IMR-90 (cell line): ENCODE measurements at regions not wholly inside any gene's neighbourhood (a gene's known extent, or its start where the extent isn't known, plus 50 kb on each side); places are given as distances from the start of the nearest gene placed in this dataset.
"Not testable (repeated sequence)": the region's sequence is repeated elsewhere in the genome, so short reads cannot be mapped to it uniquely, and the experiment has no call there.

Experiments
- ATAC-seq: fragments of 200-7000 bp; cut with Tn5 transposase; 2 replicates; pipeline ENCODE4 v1.9.1; 2020; ENCODE audit warnings: low read depth, mild to moderate bottlenecking, moderate library complexity
- BruUV-seq: library from RNA; stranded (reverse); fragments of 400-500 nt; replicated peaks from 2 replicates; lab custom pipeline; 2021; lab: Mats Ljungman, UMichigan
- CTCF ChIA-PET: fragments of 300-600 bp; formaldehyde crosslinking; extraction: SDS; loops from one replicate; lab custom pipeline; 2021; ENCODE audit warnings: antibody characterized with exemption; lab: Yijun Ruan, JAX
- POLR2A ChIA-PET: fragments of 300-600 bp; sonication (Branson Sonifier 250); formaldehyde crosslinking; loops from one replicate; lab custom pipeline; 2022; ENCODE audit warnings: antibody characterized with exemption; ENCODE audit not compliant: unreplicated experiment; lab: Charles Lee
- DNase-seq: peaks from one replicate; pipeline ENCODE4 v3.0.0; 2013
- H2AFZ ChIP-seq: replicated peaks from 2 replicates; pipeline ENCODE3; 2013; ENCODE audit warnings: low read length, mild to moderate bottlenecking; ENCODE audit not compliant: poor library complexity
- H2AK5ac ChIP-seq: 2 replicates; pipeline ENCODE4 v1.6.1; 2013; ENCODE audit warnings: low read depth, low read length, inconsistent platforms
- H2AK9ac ChIP-seq: replicated peaks from 2 replicates; pipeline ENCODE3; 2013; ENCODE audit warnings: mild to moderate bottlenecking, low read depth, low read length, moderate library complexity; ENCODE audit not compliant: poor library complexity
- H2BK120ac ChIP-seq: 2 replicates; pipeline ENCODE4 v1.6.1; 2013; ENCODE audit warnings: low read depth, low read length, inconsistent platforms
- H2BK15ac ChIP-seq: 3 replicates; pipeline ENCODE4 v1.6.1; 2013; ENCODE audit warnings: low read depth, low read length, inconsistent platforms
- H2BK20ac ChIP-seq: 2 replicates; pipeline ENCODE4 v1.6.1; 2013; ENCODE audit warnings: low read depth, mild to moderate bottlenecking, inconsistent platforms, low read length, moderate library complexity
- H2BK5ac ChIP-seq: 2 replicates; pipeline ENCODE4 v1.6.1; 2013; ENCODE audit warnings: mild to moderate bottlenecking, low read depth, low read length, inconsistent platforms; ENCODE audit not compliant: poor library complexity, severe bottlenecking
- H3K14ac ChIP-seq: replicated peaks from 2 replicates; pipeline ENCODE4 v1.6.1; 2013; ENCODE audit warnings: low read depth, low read length, inconsistent platforms
- H3K18ac ChIP-seq: 2 replicates; pipeline ENCODE4 v1.6.1; 2013; ENCODE audit warnings: low read depth, low read length, control low read depth
- H3K23ac ChIP-seq: 2 replicates; pipeline ENCODE4 v1.6.1; 2013; ENCODE audit warnings: low read depth, low read length, inconsistent platforms
- H3K27ac ChIP-seq: 2 replicates; pipeline ENCODE4 v1.5.1; 2013; ENCODE audit warnings: mild to moderate bottlenecking, control low read depth, low read length; ENCODE audit not compliant: insufficient read depth
- H3K27me3 ChIP-seq: 2 replicates; pipeline ENCODE4 v1.6.1; 2013; ENCODE audit warnings: low read length; ENCODE audit not compliant: control insufficient read depth, insufficient read depth
- H3K36me3 ChIP-seq: 2 replicates; pipeline ENCODE4 v1.6.1; 2013; ENCODE audit warnings: low read length, mixed read lengths; ENCODE audit not compliant: control insufficient read depth, insufficient read depth
- H3K4ac ChIP-seq: 2 replicates; pipeline ENCODE4 v1.6.1; 2013; ENCODE audit warnings: low read depth, low read length, inconsistent platforms
- H3K4me1 ChIP-seq: 2 replicates; pipeline ENCODE4 v1.6.1; 2013; ENCODE audit warnings: low read length, mixed read lengths; ENCODE audit not compliant: control insufficient read depth, insufficient read depth
- H3K4me2 ChIP-seq: 2 replicates; pipeline ENCODE4 v1.6.1; 2013; ENCODE audit warnings: low read depth, mild to moderate bottlenecking, control low read depth, low read length, moderate library complexity
- H3K4me3 ChIP-seq: 2 replicates; pipeline ENCODE4 v1.5.1; 2013; ENCODE audit warnings: low read depth, mild to moderate bottlenecking, control low read depth, low read length, moderate library complexity; ENCODE audit not compliant: insufficient read depth
- H3K56ac ChIP-seq: 2 replicates; pipeline ENCODE4 v1.6.1; 2013; ENCODE audit warnings: low read length, inconsistent platforms; ENCODE audit not compliant: insufficient read depth; ENCODE audit errors: extremely low read depth
- H3K79me1 ChIP-seq, 2 experiments: 2 replicates each; pipeline ENCODE4 v1.6.1; 2013; ENCODE audit warnings: low read length in 2 of 2, inconsistent platforms in 1 of 2, low read depth in 1 of 2
- H3K9ac ChIP-seq: 2 replicates; pipeline ENCODE4 v1.6.1; 2013; ENCODE audit warnings: low read depth, low read length, control low read depth
- H3K9me1 ChIP-seq: 2 replicates; pipeline ENCODE4 v1.6.1; 2013; ENCODE audit warnings: low read length, inconsistent platforms; ENCODE audit not compliant: insufficient read depth
- H3K9me3 ChIP-seq: 2 replicates; pipeline ENCODE4 v1.6.1; 2013; ENCODE audit warnings: low read length; ENCODE audit not compliant: control insufficient read depth, insufficient read depth
- H4K20me1 ChIP-seq: 2 replicates; pipeline ENCODE4 v1.6.1; 2013; ENCODE audit warnings: low read length, inconsistent platforms; ENCODE audit not compliant: insufficient read depth
- H4K5ac ChIP-seq: 2 replicates; pipeline ENCODE4 v1.6.1; 2013; ENCODE audit warnings: mild to moderate bottlenecking, low read depth, low read length, control low read depth
- H4K8ac ChIP-seq, 2 experiments: 2 replicates each; pipeline ENCODE4 v1.6.1; 2013; ENCODE audit warnings: low read depth in 2 of 2, low read length in 2 of 2, control low read depth in 1 of 2, inconsistent platforms in 1 of 2
- H4K91ac ChIP-seq: 2 replicates; pipeline ENCODE4 v1.6.1; 2013; ENCODE audit warnings: low read depth, low read length, inconsistent platforms; ENCODE audit not compliant: insufficient read depth
- WGBS, 2 experiments: methylation state at CpG; one replicate each; pipeline versions ENCODE4 v1.1.5 to v1.1.7; 2013; ENCODE audit warnings: missing lambda C conversion rate in 2 of 2; ENCODE audit not compliant: insufficient read length in 1 of 2; ENCODE audit errors: extremely low coverage in 2 of 2; 5-methylcytosine and 5-hydroxymethylcytosine counted together
- dilution Hi-C: fragments of 300-500 bp; cut with HindIII; formaldehyde crosslinking; loops from one replicate; pipeline ENCODE4 v1.14.3; 2018; ENCODE audit warnings: low sequenced_read_pairs; ENCODE audit not compliant: unreplicated experiment
- in situ Hi-C: fragments of 300-500 bp; cut with MboI; formaldehyde crosslinking; loops from 3 replicates; pipeline ENCODE4 v1.14.3; 2019; ENCODE audit warnings: low sequenced_read_pairs, inconsistent platforms, mixed read lengths
- intact Hi-C: fragments of 100-400 bp; cut with micrococcal nuclease; formaldehyde crosslinking; loops from 2 replicates; pipeline ENCODE4 v1.10.0; 2022

GRCh38 chr22:22193006-22193405 lies 51.6 kb upstream of the VPREB1 start:
- H3K9me1 ChIP-seq, DNase-seq, H3K56ac ChIP-seq, H4K91ac ChIP-seq, H3K4me2 ChIP-seq, H2BK5ac ChIP-seq, H2AFZ ChIP-seq, in situ Hi-C loops, H2BK20ac ChIP-seq, H2AK5ac ChIP-seq, ATAC-seq, H2BK15ac ChIP-seq, H4K8ac ChIP-seq, H4K20me1 ChIP-seq, dilution Hi-C loops, H3K18ac ChIP-seq, H3K27ac ChIP-seq, H3K79me1 ChIP-seq, CTCF ChIA-PET, H3K4ac ChIP-seq, H3K14ac ChIP-seq, H3K9ac ChIP-seq, H3K23ac ChIP-seq, H2BK120ac ChIP-seq, BruUV-seq, H4K5ac ChIP-seq, POLR2A ChIA-PET, H3K4me3 ChIP-seq, intact Hi-C loops, H3K9me3 ChIP-seq, H2AK9ac ChIP-seq, H3K36me3 ChIP-seq, H3K4me1 ChIP-seq: not testable (repeated sequence)
- H3K27me3 ChIP-seq, result peaks cover 13% of the 10 kb centered on the region
- WGBS, 2 experiments, result no CpG with 5 or more reads among the region's 4 CpGs

- H2BK20ac ChIP-seq, H2AFZ ChIP-seq, H3K23ac ChIP-seq, H3K9me1 ChIP-seq, H3K56ac ChIP-seq, CTCF ChIA-PET, dilution Hi-C loops, H4K20me1 ChIP-seq, H3K18ac ChIP-seq, H3K4ac ChIP-seq, H3K79me1 ChIP-seq, H3K36me3 ChIP-seq, intact Hi-C loops, in situ Hi-C loops, H4K91ac ChIP-seq, DNase-seq, H3K14ac ChIP-seq, H3K4me1 ChIP-seq, BruUV-seq, H2AK5ac ChIP-seq, H3K9ac ChIP-seq, H2AK9ac ChIP-seq, H3K9me3 ChIP-seq, H3K27ac ChIP-seq, H4K8ac ChIP-seq, H3K4me2 ChIP-seq, H3K4me3 ChIP-seq, H2BK5ac ChIP-seq, H4K5ac ChIP-seq, POLR2A ChIA-PET, H2BK15ac ChIP-seq, ATAC-seq, H3K27me3 ChIP-seq, H2BK120ac ChIP-seq: not testable (repeated sequence)
- no CpG with 5 or more reads among the region's 4 CpGs for WGBS, 2 experiments
Observed at GRCh38 chr22:22189796-22190195, 54.8 kb upstream of the VPREB1 start.
